GM12872 (cell line): ENCODE measurements at regions not wholly inside any gene's neighbourhood (a gene's known extent, or its start where the extent isn't known, plus 50 kb on each side); places are given as distances from the start of the nearest gene placed in this dataset.

Experiments used
- TF ChIP-seq, protein P1 (sequence below): IDR thresholded peaks from 3 replicates; pipeline ENCODE4 v1.5.1; 2011; ENCODE audit warnings: low read depth, mild to moderate bottlenecking, low read length, moderate library complexity; ENCODE audit not compliant: insufficient read depth

DNA sequence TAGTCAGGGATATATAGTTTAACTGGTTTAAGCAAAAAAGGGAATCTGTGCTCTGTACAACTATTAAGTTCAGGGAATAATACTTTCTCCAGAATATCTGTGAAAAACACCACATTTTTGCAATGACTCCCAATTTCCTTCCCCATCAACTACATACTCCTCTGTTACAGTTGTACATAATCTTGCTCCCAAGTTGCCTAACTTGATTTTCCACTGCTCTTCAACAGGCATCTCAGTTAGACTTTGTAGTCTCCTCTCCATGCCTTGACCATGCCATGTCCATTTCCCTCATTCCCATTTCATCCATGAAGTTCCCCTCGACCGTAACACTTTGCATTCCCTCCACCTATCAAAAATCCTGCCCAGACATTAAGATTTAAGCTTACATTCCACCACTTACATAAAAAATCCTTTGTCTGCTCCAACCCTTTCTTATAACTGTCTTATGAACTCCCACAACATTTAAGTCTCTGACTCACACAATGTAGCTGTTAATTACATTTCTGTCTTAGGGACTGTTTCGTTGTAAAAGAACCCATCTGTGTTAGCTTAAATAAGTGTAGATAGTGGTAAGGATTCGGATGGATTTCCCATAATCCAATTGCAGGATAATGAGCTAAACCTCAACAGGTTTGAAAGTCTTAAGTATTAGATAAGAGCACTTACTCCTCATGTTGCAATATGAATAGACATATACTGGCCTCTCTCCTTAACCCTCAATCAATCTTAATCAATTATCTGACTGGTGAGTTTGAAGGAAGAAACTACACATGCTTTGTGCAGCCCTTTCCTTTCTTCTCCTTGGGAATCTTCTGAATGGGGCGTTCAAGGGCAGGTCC, 156.5 kb downstream of the PAWR start:
- TF ChIP-seq, protein P1, sequence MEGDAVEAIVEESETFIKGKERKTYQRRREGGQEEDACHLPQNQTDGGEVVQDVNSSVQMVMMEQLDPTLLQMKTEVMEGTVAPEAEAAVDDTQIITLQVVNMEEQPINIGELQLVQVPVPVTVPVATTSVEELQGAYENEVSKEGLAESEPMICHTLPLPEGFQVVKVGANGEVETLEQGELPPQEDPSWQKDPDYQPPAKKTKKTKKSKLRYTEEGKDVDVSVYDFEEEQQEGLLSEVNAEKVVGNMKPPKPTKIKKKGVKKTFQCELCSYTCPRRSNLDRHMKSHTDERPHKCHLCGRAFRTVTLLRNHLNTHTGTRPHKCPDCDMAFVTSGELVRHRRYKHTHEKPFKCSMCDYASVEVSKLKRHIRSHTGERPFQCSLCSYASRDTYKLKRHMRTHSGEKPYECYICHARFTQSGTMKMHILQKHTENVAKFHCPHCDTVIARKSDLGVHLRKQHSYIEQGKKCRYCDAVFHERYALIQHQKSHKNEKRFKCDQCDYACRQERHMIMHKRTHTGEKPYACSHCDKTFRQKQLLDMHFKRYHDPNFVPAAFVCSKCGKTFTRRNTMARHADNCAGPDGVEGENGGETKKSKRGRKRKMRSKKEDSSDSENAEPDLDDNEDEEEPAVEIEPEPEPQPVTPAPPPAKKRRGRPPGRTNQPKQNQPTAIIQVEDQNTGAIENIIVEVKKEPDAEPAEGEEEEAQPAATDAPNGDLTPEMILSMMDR: no peak

DNA sequence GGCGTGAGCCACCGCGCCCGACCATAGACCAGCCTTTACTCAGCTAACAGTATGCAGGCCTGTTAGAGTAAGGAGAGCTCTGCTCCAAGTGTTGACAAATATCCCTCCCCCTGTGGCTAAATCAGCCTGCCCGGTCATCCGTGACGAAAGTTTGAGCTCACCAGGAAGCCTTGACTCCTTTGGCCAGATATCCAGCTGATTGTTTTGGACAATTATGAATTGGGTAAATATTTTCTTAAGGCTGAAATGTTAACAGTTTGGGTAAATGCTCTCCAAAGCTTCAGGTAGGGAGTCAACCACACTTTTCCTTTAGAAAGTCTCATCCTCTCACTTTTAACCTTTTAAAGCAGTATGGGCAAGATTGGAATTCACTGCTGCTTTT, 157.9 kb downstream of the PAWR start:
- TF ChIP-seq, protein P1: no peak

DNA sequence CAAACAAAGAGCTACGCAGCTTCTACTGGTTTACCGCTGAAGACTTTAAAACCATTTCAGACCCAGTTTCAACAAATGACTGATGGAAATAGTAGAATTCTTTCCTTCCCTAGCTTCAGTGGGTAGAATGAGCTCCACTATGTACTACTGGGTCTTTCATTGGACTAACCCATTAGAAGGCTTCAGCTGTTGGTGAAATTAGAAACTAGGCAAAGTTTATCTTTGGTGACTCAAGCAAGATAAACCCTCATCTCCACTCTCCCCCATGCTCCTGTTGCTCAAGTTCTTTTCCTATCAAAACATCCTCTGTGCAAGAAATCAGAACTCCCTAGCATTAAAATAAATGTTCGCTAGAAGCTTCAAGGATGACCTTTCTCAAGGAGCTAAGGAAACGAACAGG, 159.2 kb downstream of the PAWR start:
- TF ChIP-seq, protein P1: no peak

DNA sequence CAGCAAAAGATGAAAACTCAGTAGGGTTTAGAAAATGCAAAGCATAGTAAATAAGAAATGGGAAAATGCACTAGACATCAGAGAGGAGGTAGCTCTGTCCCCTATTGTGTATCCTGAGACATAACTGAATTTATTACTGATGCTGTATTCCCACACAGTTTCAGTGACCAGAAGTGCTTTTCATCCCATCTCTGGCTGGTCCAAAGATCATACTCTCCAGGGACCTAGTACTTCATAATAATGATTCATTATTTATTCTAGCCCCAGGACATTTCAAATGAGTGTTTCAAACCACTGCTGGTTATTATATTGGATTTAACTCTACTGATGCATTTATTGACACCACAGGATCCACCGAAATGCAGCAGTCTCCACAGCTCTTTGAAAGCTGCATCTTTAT, 163.3 kb downstream of the PAWR start:
- TF ChIP-seq, protein P1: no peak

DNA sequence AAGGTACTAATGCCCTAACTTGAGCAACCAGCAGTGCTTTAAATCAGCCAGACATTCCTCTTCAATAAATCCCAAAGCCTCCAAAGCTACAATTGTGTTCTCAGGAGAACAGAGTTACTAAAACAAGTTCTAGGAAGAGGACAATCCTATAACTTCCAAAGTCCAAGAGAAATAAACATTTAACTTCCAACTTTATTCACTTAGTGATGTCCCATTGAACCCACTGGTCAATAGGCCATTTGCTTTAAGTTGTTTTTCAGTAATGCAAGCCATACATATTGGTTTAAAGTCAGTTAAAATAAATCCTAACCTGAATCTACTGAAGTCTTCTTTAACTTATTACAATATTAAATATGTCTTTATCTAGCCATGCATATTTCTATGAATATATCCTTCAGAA, 165.4 kb downstream of the PAWR start:
- TF ChIP-seq, protein P1: no peak

DNA sequence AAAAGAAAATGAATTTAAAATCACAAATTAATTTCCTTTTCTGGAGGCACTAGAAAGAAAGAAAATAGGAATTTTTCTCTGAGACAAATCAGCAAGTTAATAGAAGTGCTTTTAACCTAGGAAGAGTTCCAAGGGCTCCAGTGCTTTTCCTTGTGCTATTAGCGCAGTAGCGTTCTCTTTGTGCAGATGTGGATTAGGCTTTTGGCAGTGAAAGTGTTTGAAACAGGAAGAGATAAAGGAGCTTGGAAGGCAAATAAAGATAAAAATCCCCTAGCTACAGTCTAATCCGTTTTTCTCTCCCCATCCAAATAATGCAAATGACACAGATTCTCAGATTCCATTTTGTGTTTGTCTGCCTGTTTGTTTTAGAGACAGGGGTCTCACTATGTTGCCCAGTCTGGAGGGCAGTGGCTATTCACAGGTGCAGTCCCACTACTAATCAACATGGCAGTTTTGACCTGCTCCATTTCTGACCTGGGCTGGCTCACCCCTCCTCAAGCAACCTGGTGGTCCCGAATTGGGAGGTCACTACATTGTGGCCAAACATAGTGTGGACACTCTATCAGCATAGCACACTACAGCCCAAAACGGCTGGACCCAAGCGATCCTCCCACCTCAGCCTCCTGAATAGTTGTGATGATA, 166.1 kb downstream of the PAWR start:
- TF ChIP-seq, protein P1: no peak

DNA sequence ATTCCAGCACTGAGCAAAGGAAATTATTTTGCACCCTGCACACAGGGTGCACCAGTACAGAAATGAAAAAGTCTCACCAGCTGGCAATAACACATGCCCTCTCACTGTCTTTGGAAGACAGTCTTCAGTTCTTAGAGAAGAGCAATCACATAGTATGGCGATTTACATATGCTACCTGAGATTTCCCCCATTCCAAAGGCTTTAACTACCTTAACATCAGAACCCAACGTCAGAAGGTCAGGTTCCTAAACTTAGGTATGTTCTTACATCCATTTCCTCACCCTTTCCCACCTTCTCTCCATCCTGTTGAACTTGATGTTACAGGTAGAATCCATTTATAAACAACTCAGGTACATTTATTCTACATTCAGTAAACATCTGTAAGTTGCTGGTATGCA, 167.8 kb downstream of the PAWR start:
- TF ChIP-seq, protein P1: no peak
